ENCODE measurements at regions not wholly inside any gene's neighbourhood (a gene's known extent, or its start where the extent isn't known, plus 50 kb on each side); places are given as distances from the start of the nearest gene placed in this dataset.

GRCh38 chr4:12145106-12145505 lies 716.4 kb upstream of the HS3ST1 start:
- TF ChIP-seq, protein P1, sequence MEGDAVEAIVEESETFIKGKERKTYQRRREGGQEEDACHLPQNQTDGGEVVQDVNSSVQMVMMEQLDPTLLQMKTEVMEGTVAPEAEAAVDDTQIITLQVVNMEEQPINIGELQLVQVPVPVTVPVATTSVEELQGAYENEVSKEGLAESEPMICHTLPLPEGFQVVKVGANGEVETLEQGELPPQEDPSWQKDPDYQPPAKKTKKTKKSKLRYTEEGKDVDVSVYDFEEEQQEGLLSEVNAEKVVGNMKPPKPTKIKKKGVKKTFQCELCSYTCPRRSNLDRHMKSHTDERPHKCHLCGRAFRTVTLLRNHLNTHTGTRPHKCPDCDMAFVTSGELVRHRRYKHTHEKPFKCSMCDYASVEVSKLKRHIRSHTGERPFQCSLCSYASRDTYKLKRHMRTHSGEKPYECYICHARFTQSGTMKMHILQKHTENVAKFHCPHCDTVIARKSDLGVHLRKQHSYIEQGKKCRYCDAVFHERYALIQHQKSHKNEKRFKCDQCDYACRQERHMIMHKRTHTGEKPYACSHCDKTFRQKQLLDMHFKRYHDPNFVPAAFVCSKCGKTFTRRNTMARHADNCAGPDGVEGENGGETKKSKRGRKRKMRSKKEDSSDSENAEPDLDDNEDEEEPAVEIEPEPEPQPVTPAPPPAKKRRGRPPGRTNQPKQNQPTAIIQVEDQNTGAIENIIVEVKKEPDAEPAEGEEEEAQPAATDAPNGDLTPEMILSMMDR (IDR thresholded peaks at IDR 0.05) = no peak
- TF ChIP-seq EZH2 (IDR thresholded peaks at IDR 0.05; ENCODE audit: borderline replicate concordance, insufficient read depth, low read depth, low read length, poor library complexity, severe bottlenecking) = no peak

Data from B cell (primary cell).